H1 (cell line): ENCODE measurements at regions not wholly inside any gene's neighbourhood (a gene's known extent, or its start where the extent isn't known, plus 50 kb on each side); places are given as distances from the start of the nearest gene placed in this dataset.

Experiments used
- BRCA1 ChIP-seq: IDR thresholded peaks from 2 replicates; pipeline ENCODE4 v1.6.1; 2012; ENCODE audit warnings: low read depth, low read length, improper control_type of control experiment
- GABPA ChIP-seq: IDR thresholded peaks from 2 replicates; pipeline ENCODE4 v1.6.1; 2011; ENCODE audit warnings: mild to moderate bottlenecking, low read length, moderate library complexity, borderline replicate concordance; ENCODE audit not compliant: insufficient read depth
- SIRT6 ChIP-seq: IDR thresholded peaks from one replicate; pipeline ENCODE4 v1.7.1; 2012; ENCODE audit warnings: low read length, inconsistent platforms
- SRF ChIP-seq: IDR thresholded peaks from 2 replicates; pipeline ENCODE4 v1.6.1; 2011; ENCODE audit warnings: mild to moderate bottlenecking, low read depth, low read length, moderate library complexity

- TF ChIP-seq SIRT6 (no peak), GABPA (no peak), BRCA1 (no peak), SRF (no peak)
These were observed 204.4 kb downstream of the KLF6 start (continued) for GRCh38 chr10:3580565-3580964.
